Ishikawa (cell line): ENCODE measurements at regions not wholly inside any gene's neighbourhood (a gene's known extent, or its start where the extent isn't known, plus 50 kb on each side); places are given as distances from the start of the nearest gene placed in this dataset.

ENCODE experiments used
- CEBPB ChIP-seq: IDR thresholded peaks from 2 replicates; pipeline ENCODE4 v1.6.1; 2012
- CREB1 ChIP-seq: IDR thresholded peaks from 2 replicates; pipeline ENCODE4 v1.6.1; 2012; ENCODE audit warnings: low read depth
- EGR1 ChIP-seq: IDR thresholded peaks from 2 replicates; pipeline ENCODE4 v1.6.1; 2012
- EP300 ChIP-seq: IDR thresholded peaks from 2 replicates; pipeline ENCODE4 v1.6.1; 2012; ENCODE audit warnings: borderline replicate concordance
- FOXM1 ChIP-seq: IDR thresholded peaks from 2 replicates; pipeline ENCODE4 v1.6.1; 2012; ENCODE audit warnings: low read depth, borderline replicate concordance
- MAX ChIP-seq: IDR thresholded peaks from 2 replicates; pipeline ENCODE4 v1.6.1; 2012
- NFIC ChIP-seq: IDR thresholded peaks from 2 replicates; pipeline ENCODE4 v1.6.1; 2012
- RAD21 ChIP-seq: IDR thresholded peaks from 2 replicates; pipeline ENCODE4 v1.6.1; 2012; ENCODE audit warnings: low read depth
- REST ChIP-seq: IDR thresholded peaks from 2 replicates; pipeline ENCODE4 v1.6.1; 2012; ENCODE audit warnings: low read depth, mild to moderate bottlenecking
- TAF1 ChIP-seq: IDR thresholded peaks from 2 replicates; pipeline ENCODE4 v1.6.1; 2012; ENCODE audit warnings: low read depth, mild to moderate bottlenecking
- TCF12 ChIP-seq: IDR thresholded peaks from 2 replicates; pipeline ENCODE4 v1.6.1; 2012; ENCODE audit warnings: low read depth
- TEAD4 ChIP-seq: IDR thresholded peaks from 2 replicates; pipeline ENCODE4 v1.6.1; 2012
- USF1 ChIP-seq: IDR thresholded peaks from 2 replicates; pipeline ENCODE4 v1.6.1; 2012
- YY1 ChIP-seq: IDR thresholded peaks from 2 replicates; pipeline ENCODE4 v1.6.1; 2012; ENCODE audit warnings: low read depth
- ZBTB7A ChIP-seq: IDR thresholded peaks from 2 replicates; pipeline ENCODE4 v1.6.1; 2012; ENCODE audit warnings: low read depth

- TF ChIP-seq MAX = no peak
- TF ChIP-seq YY1 = no peak
- no peak for TF ChIP-seq NFIC
- TF ChIP-seq USF1 = no peak
Measured at GRCh38 chr10:113316506-113316905, 236.3 kb upstream of the HABP2 start.

- TF ChIP-seq CEBPB (no peak), EGR1 (no peak), CREB1 (no peak), RAD21 (no peak), TAF1 (no peak), MAX (no peak), TEAD4 (no peak), NFIC (no peak), YY1 (no peak), EP300 (no peak), ZBTB7A (no peak), REST (no peak), USF1 (no peak), FOXM1 (no peak), TCF12 (no peak)
Measured at GRCh38 chr10:113317489-113317888, 235.4 kb upstream of the HABP2 start.

GRCh38 chr10:113319479-113319878 is 233.4 kb upstream of the HABP2 start:
- TF ChIP-seq TEAD4 (no peak), NFIC (no peak), FOXM1 (no peak), USF1 (no peak), CEBPB (no peak), YY1 (no peak), TAF1 (no peak), EP300 (no peak), MAX (no peak), EGR1 (no peak), CREB1 (no peak)

- no peak for TF ChIP-seq TAF1
- no peak for TF ChIP-seq USF1
- no peak for TF ChIP-seq FOXM1
- no peak for TF ChIP-seq EGR1
- no peak for TF ChIP-seq CEBPB
- no peak for TF ChIP-seq REST
- no peak for TF ChIP-seq ZBTB7A
- no peak for TF ChIP-seq NFIC
- no peak for TF ChIP-seq MAX
- no peak for TF ChIP-seq YY1
- no peak for TF ChIP-seq TCF12
- TF ChIP-seq RAD21 = no peak
- no peak for TF ChIP-seq TEAD4
- no peak for TF ChIP-seq EP300
- TF ChIP-seq CREB1 = no peak
Measured at GRCh38 chr10:113320211-113320610, 232.6 kb upstream of the HABP2 start.

- TF ChIP-seq CEBPB (no peak), YY1 (no peak), EGR1 (no peak), TCF12 (no peak), RAD21 (no peak)
Measured at GRCh38 chr10:113320987-113321386, 231.9 kb upstream of the HABP2 start.
